Colon (tissue), 2 donors: ENCODE measurements at regions not wholly inside any gene's neighbourhood (a gene's known extent, or its start where the extent isn't known, plus 50 kb on each side); places are given as distances from the start of the nearest gene placed in this dataset.

Experiments
- FAIRE-seq: peaks from 2 replicates; lab custom pipeline; 2012; peaks lifted over from hg19 to GRCh38; lab: Jason Lieb, UNC
- donor health status: control.
- donor health status: control.

- FAIRE-seq = no peak
These were observed 61.6 kb downstream of the CCR1 start for GRCh38 chr3:46146548-46146947.

- no peak for FAIRE-seq
These were observed 62.1 kb downstream of the CCR1 start for GRCh38 chr3:46146021-46146420.

- FAIRE-seq = no peak
These were observed 63.0 kb downstream of the CCR1 start for GRCh38 chr3:46145147-46145546.

GRCh38 chr3:46143951-46144473 lies 64.1 kb downstream of the CCR1 start:
- FAIRE-seq = no peak

- no peak for FAIRE-seq
These were observed 66.3 kb downstream of the CCR1 start for GRCh38 chr3:46141813-46142212.

GRCh38 chr3:46138581-46138980 lies 69.5 kb downstream of the CCR1 start:
- no peak for FAIRE-seq

GRCh38 chr3:46135475-46135874 lies 72.6 kb downstream of the CCR1 start:
- no peak for FAIRE-seq

GRCh38 chr3:46133285-46133684 lies 74.8 kb downstream of the CCR1 start:
- no peak for FAIRE-seq

- no peak for FAIRE-seq
These were observed 75.5 kb downstream of the CCR1 start for GRCh38 chr3:46132565-46132964.

- FAIRE-seq = no peak
These were observed 76.1 kb downstream of the CCR1 start for GRCh38 chr3:46131884-46132450.

- no peak for FAIRE-seq
These were observed 77.3 kb downstream of the CCR1 start for GRCh38 chr3:46130631-46131310.

GRCh38 chr3:46129588-46130272 lies 78.4 kb downstream of the CCR1 start:
- FAIRE-seq = no peak

- no peak for FAIRE-seq
These were observed 80.6 kb downstream of the CCR1 start for GRCh38 chr3:46127503-46127902.

- FAIRE-seq = no peak
These were observed 83.6 kb downstream of the CCR1 start for GRCh38 chr3:46124216-46125177.

GRCh38 chr3:46123646-46124045 lies 84.5 kb downstream of the CCR1 start:
- no peak for FAIRE-seq

- no peak for FAIRE-seq
These were observed 86.0 kb downstream of the CCR1 start for GRCh38 chr3:46122091-46122490.

GRCh38 chr3:46120983-46121382 lies 87.1 kb downstream of the CCR1 start:
- FAIRE-seq = no peak

GRCh38 chr3:46119709-46120498 lies 88.2 kb downstream of the CCR1 start:
- FAIRE-seq = no peak

GRCh38 chr3:46119253-46119652 lies 88.9 kb downstream of the CCR1 start:
- FAIRE-seq = no peak

GRCh38 chr3:46116996-46117395 lies 89.7 kb upstream of the XCR1 start:
- no peak for FAIRE-seq

- no peak for FAIRE-seq
These were observed 87.2 kb upstream of the XCR1 start for GRCh38 chr3:46114323-46114988.
